GM18520 (cell line): ENCODE measurements at regions not wholly inside any gene's neighbourhood (a gene's known extent, or its start where the extent isn't known, plus 50 kb on each side); places are given as distances from the start of the nearest gene placed in this dataset.
"Not testable (repeated sequence)": the region's sequence is repeated elsewhere in the genome, so short reads cannot be mapped to it uniquely, and the experiment has no call there.

Source experiments
- ATAC-seq: cut with Tn5 transposase; IDR thresholded peaks from one replicate; pipeline ENCODE4 v1.9.1; 2021; ENCODE audit not compliant: unreplicated experiment

GRCh38 chr4:188432328-188432727 is 293.1 kb downstream of the TRIML1 start:
- ATAC-seq = no peak

- no peak for ATAC-seq
Measured at GRCh38 chr4:188433741-188434315, 294.6 kb downstream of the TRIML1 start.

- no peak for ATAC-seq
Measured at GRCh38 chr4:188434643-188435042, 295.4 kb downstream of the TRIML1 start.

- ATAC-seq = no peak
Measured at GRCh38 chr4:188435381-188435780, 296.1 kb downstream of the TRIML1 start.

- ATAC-seq = no peak
Measured at GRCh38 chr4:188437535-188437934, 298.3 kb downstream of the TRIML1 start.

- ATAC-seq = not testable (repeated sequence)
Measured at GRCh38 chr4:188438391-188438824, 299.2 kb downstream of the TRIML1 start.

- ATAC-seq = no peak
Measured at GRCh38 chr4:188439641-188440311, 300.5 kb downstream of the TRIML1 start.

GRCh38 chr4:188444500-188444899 is 305.3 kb downstream of the TRIML1 start:
- no peak for ATAC-seq

- ATAC-seq = not testable (repeated sequence)
Measured at GRCh38 chr4:188448996-188449395, 309.8 kb downstream of the TRIML1 start.

- ATAC-seq = no peak
Measured at GRCh38 chr4:188450571-188450970, 311.3 kb downstream of the TRIML1 start.

GRCh38 chr4:188452097-188452496 is 312.9 kb downstream of the TRIML1 start:
- ATAC-seq = no peak

GRCh38 chr4:188454575-188454974 is 315.3 kb downstream of the TRIML1 start:
- ATAC-seq = no peak

GRCh38 chr4:188455062-188455752 is 316.0 kb downstream of the TRIML1 start:
- ATAC-seq = no peak

- no peak for ATAC-seq
Measured at GRCh38 chr4:188459381-188459780, 320.1 kb downstream of the TRIML1 start.

GRCh38 chr4:188463909-188464308 is 324.7 kb downstream of the TRIML1 start:
- ATAC-seq = no peak

GRCh38 chr4:188466001-188466400 is 326.8 kb downstream of the TRIML1 start:
- no peak for ATAC-seq

GRCh38 chr4:188484256-188484655 is 345.0 kb downstream of the TRIML1 start:
- no peak for ATAC-seq

GRCh38 chr4:188485906-188486305 is 346.7 kb downstream of the TRIML1 start:
- no peak for ATAC-seq

- ATAC-seq = no peak
Measured at GRCh38 chr4:188492886-188493285, 353.6 kb downstream of the TRIML1 start.

- ATAC-seq = no peak
Measured at GRCh38 chr4:188495169-188495568, 355.9 kb downstream of the TRIML1 start.

- no peak for ATAC-seq
Measured at GRCh38 chr4:188511431-188511830, 372.2 kb downstream of the TRIML1 start.

GRCh38 chr4:188532751-188533150 is 393.5 kb downstream of the TRIML1 start:
- no peak for ATAC-seq
